Loucy (cell line): ENCODE measurements at regions not wholly inside any gene's neighbourhood (a gene's known extent, or its start where the extent isn't known, plus 50 kb on each side); places are given as distances from the start of the nearest gene placed in this dataset.

ENCODE experiments used
- H2AFZ ChIP-seq: fragments of 200-600 bp; sonication (generic); 2 replicates; pipeline ENCODE4 v1.6.0; 2016; ENCODE audit warnings: antibody characterized with exemption, mild to moderate bottlenecking, low read length, moderate library complexity
- H3F3A ChIP-seq: fragments of 200-600 bp; 2 replicates; pipeline ENCODE4 v1.6.0; 2016; ENCODE audit warnings: antibody characterized with exemption, low read depth, mild to moderate bottlenecking
- H3K27me3 ChIP-seq: fragments of 200-600 bp; sonication (generic); 2 replicates; pipeline ENCODE4 v1.6.1; 2014; ENCODE audit warnings: low read length, mild to moderate bottlenecking; ENCODE audit not compliant: insufficient read depth, poor library complexity, severe bottlenecking
- H3K36me3 ChIP-seq: fragments of 200-600 bp; sonication (generic); 2 replicates; pipeline ENCODE4 v1.6.1; 2016; ENCODE audit warnings: low read length; ENCODE audit not compliant: insufficient read depth
- H3K4me1 ChIP-seq: fragments of 200-600 bp; sonication (generic); 2 replicates; pipeline ENCODE4 v1.5.1; 2014; ENCODE audit warnings: low read length, mild to moderate bottlenecking; ENCODE audit not compliant: insufficient read depth, poor library complexity, severe bottlenecking
- H3K4me2 ChIP-seq: fragments of 200-600 bp; sonication (generic); 2 replicates; pipeline ENCODE4 v1.6.0; 2014; ENCODE audit warnings: antibody characterized with exemption, low read length, low read depth, mild to moderate bottlenecking; ENCODE audit not compliant: poor library complexity, severe bottlenecking
- H3K4me3 ChIP-seq: fragments of 200-600 bp; sonication (generic); 2 replicates; pipeline ENCODE4 v1.5.1; 2014; ENCODE audit warnings: low read length, mild to moderate bottlenecking, mixed read lengths; ENCODE audit not compliant: poor library complexity, severe bottlenecking
- H3K79me2 ChIP-seq: fragments of 200-600 bp; sonication (generic); 2 replicates; pipeline ENCODE4 v1.6.1; 2014; ENCODE audit warnings: low read length; ENCODE audit not compliant: insufficient read depth
- H3K9ac ChIP-seq: fragments of 200-600 bp; sonication (generic); 2 replicates; pipeline ENCODE4 v1.6.0; 2014; ENCODE audit warnings: mild to moderate bottlenecking, low read depth, low read length, moderate library complexity; ENCODE audit not compliant: poor library complexity, severe bottlenecking
- H3K9me2 ChIP-seq: fragments of 200-600 bp; sonication (generic); replicated peaks from 2 replicates; pipeline ENCODE4 v1.6.1; 2016; ENCODE audit warnings: low read depth, low read length, mixed read lengths
- H3K9me3 ChIP-seq: fragments of 200-600 bp; sonication (generic); 2 replicates; pipeline ENCODE4 v1.6.1; 2014; ENCODE audit warnings: mild to moderate bottlenecking, antibody characterized with exemption, low read length, low read depth; ENCODE audit not compliant: insufficient read depth
- H4K20me1 ChIP-seq: fragments of 200-600 bp; sonication (generic); 2 replicates; pipeline ENCODE4 v1.6.0; 2014; ENCODE audit warnings: antibody characterized with exemption, low read length, mild to moderate bottlenecking; ENCODE audit not compliant: insufficient read depth, poor library complexity, severe bottlenecking
- CTCF ChIP-seq: fragments of 200-600 bp; sonication (generic); conservative IDR thresholded peaks from 2 replicates; pipeline ENCODE4 v1.5.1; 2014; ENCODE audit warnings: mild to moderate bottlenecking, antibody characterized with exemption, low read length
- EZH2phosphoT487 ChIP-seq: fragments of 200-600 bp; IDR thresholded peaks from 2 replicates; pipeline ENCODE4 v1.6.1; 2018; ENCODE audit warnings: antibody characterized with exemption, mild to moderate bottlenecking, moderate library complexity, borderline replicate concordance

- no peak overlapping the region for H2AFZ ChIP-seq
- H3F3A ChIP-seq, result no peaks in the 10 kb centered on the region
- no peak overlapping the region for H3K4me3 ChIP-seq
- no peaks in the 10 kb centered on the region for H3K4me1 ChIP-seq
- H3K79me2 ChIP-seq, result no peaks in the 10 kb centered on the region
- no peaks in the 10 kb centered on the region for H3K27me3 ChIP-seq
- H3K9me2 ChIP-seq, result no peaks in the 10 kb centered on the region
- H3K36me3 ChIP-seq, result no peaks in the 10 kb centered on the region
- no peaks in the 10 kb centered on the region for H4K20me1 ChIP-seq
- no peaks in the 10 kb centered on the region for H3K9me3 ChIP-seq
- H3K9ac ChIP-seq, result no peak overlapping the region
- no peak overlapping the region for H3K4me2 ChIP-seq
- TF ChIP-seq CTCF (no peak), EZH2phosphoT487 (no peak)
Measured at GRCh38 chr1:58256546-58256945, 290.0 kb downstream of the OMA1 start.

- no peak for TF ChIP-seq CTCF
- no peak for TF ChIP-seq EZH2phosphoT487
Measured at GRCh38 chr1:58256041-58256440, 290.5 kb downstream of the OMA1 start.

GRCh38 chr1:58255192-58255591 lies 291.3 kb downstream of the OMA1 start:
- H3K79me2 ChIP-seq, result no peaks in the 10 kb centered on the region
- no peak for TF ChIP-seq CTCF
- no peak for TF ChIP-seq EZH2phosphoT487
- no peaks in the 10 kb centered on the region for H3K9me3 ChIP-seq
- no peak overlapping the region for H3K9ac ChIP-seq
- H3F3A ChIP-seq, result no peaks in the 10 kb centered on the region
- no peak overlapping the region for H2AFZ ChIP-seq
- no peaks in the 10 kb centered on the region for H3K27me3 ChIP-seq
- no peaks in the 10 kb centered on the region for H3K9me2 ChIP-seq
- no peak overlapping the region for H3K4me2 ChIP-seq
- no peak overlapping the region for H3K4me3 ChIP-seq
- no peaks in the 10 kb centered on the region for H3K36me3 ChIP-seq
- no peaks in the 10 kb centered on the region for H4K20me1 ChIP-seq
- H3K4me1 ChIP-seq, result no peaks in the 10 kb centered on the region

More at GRCh38 chr1:58256041-58256440, 290.5 kb downstream of the OMA1 start:
- Histone ChIP-seq H3K9me3 (no peaks in the 10 kb centered on the region), H3K4me3 (no peak overlapping the region), H3K27me3 (no peaks in the 10 kb centered on the region), H2AFZ (no peak overlapping the region), H3K9ac (no peak overlapping the region), H3K9me2 (no peaks in the 10 kb centered on the region), H3K4me1 (no peaks in the 10 kb centered on the region), H3K36me3 (no peaks in the 10 kb centered on the region), H3K4me2 (no peak overlapping the region), H4K20me1 (no peaks in the 10 kb centered on the region), H3F3A (no peaks in the 10 kb centered on the region), H3K79me2 (no peaks in the 10 kb centered on the region)
